T-cell (primary cell): ENCODE measurements at regions not wholly inside any gene's neighbourhood (a gene's known extent, or its start where the extent isn't known, plus 50 kb on each side); places are given as distances from the start of the nearest gene placed in this dataset.

Experiments
- ATAC-seq, 4 experiments: fragments of 200-7000 bp in 3 of 4; fragments of 150-1000 bp in 1 of 4; cut with Tn5 transposase; replicated peaks in 1 of 4; 1 replicate in 3 of 4; 2 replicates in 1 of 4; pipeline ENCODE4 v1.10.0; 2021; ENCODE audit warnings: moderate library complexity in 3 of 4, mild to moderate bottlenecking in 2 of 4, moderate number of reproducible peaks in 1 of 4
- CTCF ChIA-PET, 2 donors: fragments of 300-600 bp; sonication (Branson Sonifier 250); formaldehyde crosslinking; loops; one replicate each; lab custom pipeline; 2022; ENCODE audit warnings: antibody characterized with exemption in 2 of 2; lab: Charles Lee
- POLR2A ChIA-PET, 2 donors: fragments of 300-600 bp; sonication (Branson Sonifier 250); formaldehyde crosslinking; loops; one replicate each; lab custom pipeline; 2022; ENCODE audit warnings: antibody characterized with exemption in 2 of 2; lab: Charles Lee
- DNase-seq, 35 experiments: peaks; one replicate each; pipeline versions ENCODE4 v3.0.0 to v3.0.0-alpha.2; 2013 to 2023
- H3K27ac ChIP-seq: one replicate; pipeline ENCODE4 v1.5.1; 2013; ENCODE audit warnings: low read length
- H3K27me3 ChIP-seq, 2 experiments: replicated peaks in 1 of 2; 1 replicate in 1 of 2; 2 replicates in 1 of 2; pipeline versions ENCODE4 v1.6.1 to v1.7.0; 2013; ENCODE audit warnings: low read length in 1 of 2, mixed read lengths in 1 of 2; ENCODE audit not compliant: control insufficient read depth in 2 of 2, insufficient read depth in 2 of 2; ENCODE audit errors: extremely low read depth in 1 of 2
- H3K36me3 ChIP-seq, 2 donors: 1 replicate in 1 of 2; 2 replicates in 1 of 2; pipeline versions ENCODE4 v1.6.1 to v1.7.0; 2013; ENCODE audit warnings: low read length in 1 of 2; ENCODE audit not compliant: control insufficient read depth in 2 of 2, insufficient read depth in 1 of 2; ENCODE audit errors: extremely low read depth in 1 of 2
- H3K4me1 ChIP-seq, 2 experiments: 1 replicate in 1 of 2; 2 replicates in 1 of 2; pipeline versions ENCODE4 v1.6.1 to v1.7.0; 2013; ENCODE audit warnings: low read length in 2 of 2, mixed read lengths in 1 of 2; ENCODE audit not compliant: insufficient read depth in 2 of 2, control insufficient read depth in 1 of 2; ENCODE audit errors: extremely low read depth in 1 of 2
- H3K4me3 ChIP-seq, 2 donors: 1 replicate in 1 of 2; 2 replicates in 1 of 2; pipeline versions ENCODE4 v1.5.1 to v1.7.0; 2013; ENCODE audit warnings: mild to moderate bottlenecking in 2 of 2, low read length in 1 of 2, moderate library complexity in 1 of 2; ENCODE audit not compliant: control insufficient read depth in 1 of 2; ENCODE audit errors: extremely low read depth in 1 of 2
- H3K9me3 ChIP-seq: 2 replicates; pipeline ENCODE4 v1.7.0; 2013
- H3K27ac Mint-ChIP-seq, 2 donors: one replicate each; pipeline ENCODE4 v1.8.0; 2020 to 2021; ENCODE audit warnings: mild to moderate bottlenecking in 2 of 2, mixed read lengths in 2 of 2
- H3K27me3 Mint-ChIP-seq, 2 donors: one replicate each; pipeline ENCODE4 v1.8.0; 2021 to 2022; ENCODE audit warnings: mixed read lengths in 2 of 2
- H3K36me3 Mint-ChIP-seq: one replicate; pipeline ENCODE4 v1.8.0; 2021; ENCODE audit warnings: mixed read lengths
- H3K4me1 Mint-ChIP-seq, 3 donors: one replicate each; pipeline ENCODE4 v1.8.0; 2020 to 2022; ENCODE audit warnings: mixed read lengths in 3 of 3, mild to moderate bottlenecking in 1 of 3
- H3K4me3 Mint-ChIP-seq, 3 donors: one replicate each; pipeline ENCODE4 v1.8.0; 2020 to 2022; ENCODE audit warnings: mild to moderate bottlenecking in 3 of 3, mixed read lengths in 3 of 3, moderate library complexity in 3 of 3
- H3K9me3 Mint-ChIP-seq, 3 donors: one replicate each; pipeline ENCODE4 v1.8.0; 2020 to 2022; ENCODE audit warnings: mixed read lengths in 3 of 3
- WGBS: methylation state at CpG from one replicate; pipeline ENCODE4 v1.1.5; 2013; ENCODE audit warnings: missing lambda C conversion rate; ENCODE audit not compliant: insufficient coverage; 5-methylcytosine and 5-hydroxymethylcytosine counted together

- no peaks in the 10 kb centered on the region for H3K4me1 ChIP-seq
- no CpG with 5 or more reads among the region's 1 CpG for WGBS
- DNase-seq (no peak), ATAC-seq (no peak)
- Mint-ChIP-seq H3K36me3 (no peaks in the 10 kb centered on the region), H3K9me3 (peaks cover 7 to 9% (median 8%) of the 10 kb centered on the region in 3 donors), H3K4me1 (no peaks in the 10 kb centered on the region), H3K27me3 (no peaks in the 10 kb centered on the region), H3K4me3 (no peak overlapping the region), H3K27ac (no peak overlapping the region)
- no peaks in the 10 kb centered on the region for H3K27me3 ChIP-seq
- CTCF ChIA-PET = no interaction called here
- POLR2A ChIA-PET = no interaction called here
- no peak overlapping the region for H3K27ac ChIP-seq
- no peak overlapping the region for H3K4me3 ChIP-seq
- no peaks in the 10 kb centered on the region for H3K9me3 ChIP-seq
- no peaks in the 10 kb centered on the region for H3K36me3 ChIP-seq
These were observed 963.6 kb upstream of the GOT2 start for GRCh38 chr16:59697761-59698160.

- peaks cover 7 to 9% (median 8%) of the 10 kb centered on the region in 3 donors for H3K9me3 Mint-ChIP-seq
- POLR2A ChIA-PET = no interaction called here
- no peaks in the 10 kb centered on the region for H3K4me1 Mint-ChIP-seq
- no peak overlapping the region for H3K4me3 Mint-ChIP-seq
- H3K4me1 ChIP-seq = no peaks in the 10 kb centered on the region
- no CpG with 5 or more reads among the region's 5 CpGs for WGBS
- no peak overlapping the region for H3K27ac Mint-ChIP-seq
- no peak overlapping the region for H3K27ac ChIP-seq
- H3K4me3 ChIP-seq = no peak overlapping the region
- no peaks in the 10 kb centered on the region for H3K36me3 Mint-ChIP-seq
- ATAC-seq (no peak), DNase-seq (no peak)
- no peaks in the 10 kb centered on the region for H3K27me3 Mint-ChIP-seq
- no peaks in the 10 kb centered on the region for H3K27me3 ChIP-seq
- H3K9me3 ChIP-seq = no peaks in the 10 kb centered on the region
- CTCF ChIA-PET = no interaction called here
- H3K36me3 ChIP-seq = no peaks in the 10 kb centered on the region
These were observed 963.1 kb upstream of the GOT2 start for GRCh38 chr16:59697236-59697635.

- Histone ChIP-seq H3K27ac (no peak overlapping the region), H3K36me3 (no peaks in the 10 kb centered on the region), H3K27me3 (no peaks in the 10 kb centered on the region), H3K4me3 (no peak overlapping the region), H3K4me1 (no peaks in the 10 kb centered on the region), H3K9me3 (no peaks in the 10 kb centered on the region)
- Mint-ChIP-seq H3K4me3 (no peak overlapping the region), H3K36me3 (no peaks in the 10 kb centered on the region), H3K27ac (no peak overlapping the region), H3K4me1 (no peaks in the 10 kb centered on the region), H3K9me3 (peaks cover 10 to 14% (median 12%) of the 10 kb centered on the region in 3 donors), H3K27me3 (no peaks in the 10 kb centered on the region)
- DNase-seq = no peak
- CTCF ChIA-PET = no interaction called here
- POLR2A ChIA-PET = no interaction called here
- no peak for ATAC-seq
- WGBS = no CpG with 5 or more reads among the region's 2 CpGs
These were observed 962.4 kb upstream of the GOT2 start for GRCh38 chr16:59696495-59696894.

- Histone ChIP-seq H3K4me1 (no peaks in the 10 kb centered on the region), H3K36me3 (no peaks in the 10 kb centered on the region), H3K27me3 (no peaks in the 10 kb centered on the region), H3K4me3 (no peak overlapping the region), H3K27ac (no peak overlapping the region), H3K9me3 (no peaks in the 10 kb centered on the region)
- peaks cover 18 to 39% (median 21%) of the 10 kb centered on the region in 3 donors for H3K9me3 Mint-ChIP-seq
- CTCF ChIA-PET = no interaction called here
- H3K36me3 Mint-ChIP-seq = no peaks in the 10 kb centered on the region
- no peak overlapping the region for H3K27ac Mint-ChIP-seq
- 94% methylated on average over 3 of the region's 3 CpGs for WGBS
- POLR2A ChIA-PET = no interaction called here
- no peaks in the 10 kb centered on the region for H3K4me1 Mint-ChIP-seq
- no peak for DNase-seq
- no peak for ATAC-seq
- no peaks in the 10 kb centered on the region for H3K27me3 Mint-ChIP-seq
- no peak overlapping the region for H3K4me3 Mint-ChIP-seq
These were observed 956.1 kb upstream of the GOT2 start for GRCh38 chr16:59690216-59690615.

- peaks cover 15 to 49% (median 19%) of the 10 kb centered on the region in 3 donors for H3K9me3 Mint-ChIP-seq
- H3K27ac Mint-ChIP-seq = no peak overlapping the region
- no peaks in the 10 kb centered on the region for H3K27me3 Mint-ChIP-seq
- Histone ChIP-seq H3K27me3 (no peaks in the 10 kb centered on the region), H3K4me3 (no peak overlapping the region), H3K4me1 (no peaks in the 10 kb centered on the region), H3K27ac (no peak overlapping the region), H3K36me3 (no peaks in the 10 kb centered on the region), H3K9me3 (no peaks in the 10 kb centered on the region)
- DNase-seq = no peak
- POLR2A ChIA-PET = no interaction called here
- CTCF ChIA-PET = no interaction called here
- no peak for ATAC-seq
- H3K4me1 Mint-ChIP-seq = no peaks in the 10 kb centered on the region
- no peaks in the 10 kb centered on the region for H3K36me3 Mint-ChIP-seq
- H3K4me3 Mint-ChIP-seq = no peak overlapping the region
These were observed 953.9 kb upstream of the GOT2 start for GRCh38 chr16:59688006-59688405.

GRCh38 chr16:59686405-59686804 lies 952.3 kb upstream of the GOT2 start:
- Histone ChIP-seq H3K4me1 (no peaks in the 10 kb centered on the region), H3K27ac (no peak overlapping the region), H3K36me3 (no peaks in the 10 kb centered on the region), H3K4me3 (no peak overlapping the region), H3K9me3 (no peaks in the 10 kb centered on the region), H3K27me3 (no peaks in the 10 kb centered on the region)
- Mint-ChIP-seq H3K4me1 (no peaks in the 10 kb centered on the region), H3K36me3 (no peaks in the 10 kb centered on the region), H3K9me3 (peaks cover 12 to 45% (median 13%) of the 10 kb centered on the region in 3 donors), H3K27ac (no peak overlapping the region), H3K27me3 (no peaks in the 10 kb centered on the region), H3K4me3 (no peak overlapping the region)
- ATAC-seq (no peak), DNase-seq (no peak)
- ChIA-PET POLR2A (no interaction called here), CTCF (no interaction called here)
- WGBS = 57% methylated on average over 2 of the region's 2 CpGs

- Mint-ChIP-seq H3K4me1 (no peaks in the 10 kb centered on the region), H3K4me3 (no peak overlapping the region), H3K36me3 (no peaks in the 10 kb centered on the region), H3K27me3 (no peaks in the 10 kb centered on the region), H3K27ac (no peak overlapping the region), H3K9me3 (peaks cover 9 to 44% (median 11%) of the 10 kb centered on the region in 3 donors)
- no peak for ATAC-seq
- no peaks in the 10 kb centered on the region for H3K27me3 ChIP-seq
- no peak overlapping the region for H3K27ac ChIP-seq
- H3K4me3 ChIP-seq = no peak overlapping the region
- no peaks in the 10 kb centered on the region for H3K36me3 ChIP-seq
- CTCF ChIA-PET = no interaction called here
- DNase-seq = no peak
- no peaks in the 10 kb centered on the region for H3K4me1 ChIP-seq
- POLR2A ChIA-PET = no interaction called here
- H3K9me3 ChIP-seq = no peaks in the 10 kb centered on the region
These were observed 950.8 kb upstream of the GOT2 start for GRCh38 chr16:59684911-59685310.
